Mesothelial cell of epicardium (in vitro differentiated cells): ENCODE measurements at regions not wholly inside any gene's neighbourhood (a gene's known extent, or its start where the extent isn't known, plus 50 kb on each side); places are given as distances from the start of the nearest gene placed in this dataset.

Experiments
- DNase-seq, 2 experiments: peaks; one replicate each; pipeline ENCODE4 v3.0.0; 2021; ENCODE audit warnings: low spot score in 2 of 2; ENCODE audit not compliant: unreplicated experiment in 2 of 2
- H3K27ac Mint-ChIP-seq: 2 replicates; pipeline ENCODE4 v1.8.0; 2021; ENCODE audit warnings: mixed read lengths
- H3K27me3 Mint-ChIP-seq: 2 replicates; pipeline ENCODE4 v1.8.0; 2021; ENCODE audit warnings: low read depth, mixed read lengths
- H3K36me3 Mint-ChIP-seq: 2 replicates; pipeline ENCODE4 v1.8.0; 2021; ENCODE audit warnings: mixed read lengths
- H3K4me1 Mint-ChIP-seq: 2 replicates; pipeline ENCODE4 v1.8.0; 2021; ENCODE audit warnings: mixed read lengths
- H3K4me3 Mint-ChIP-seq: 2 replicates; pipeline ENCODE4 v1.8.0; 2021; ENCODE audit warnings: mild to moderate bottlenecking, moderate library complexity, mixed read lengths
- H3K9me3 Mint-ChIP-seq: 2 replicates; pipeline ENCODE4 v1.8.0; 2021; ENCODE audit warnings: mixed read lengths
- TF ChIP-seq, protein P1 (sequence below): fragments of 200-600 bp; sonication (generic); IDR thresholded peaks from one replicate; pipeline ENCODE4 v1.5.0; 2021; ENCODE audit warnings: antibody characterized with exemption; ENCODE audit not compliant: unreplicated experiment

DNA sequence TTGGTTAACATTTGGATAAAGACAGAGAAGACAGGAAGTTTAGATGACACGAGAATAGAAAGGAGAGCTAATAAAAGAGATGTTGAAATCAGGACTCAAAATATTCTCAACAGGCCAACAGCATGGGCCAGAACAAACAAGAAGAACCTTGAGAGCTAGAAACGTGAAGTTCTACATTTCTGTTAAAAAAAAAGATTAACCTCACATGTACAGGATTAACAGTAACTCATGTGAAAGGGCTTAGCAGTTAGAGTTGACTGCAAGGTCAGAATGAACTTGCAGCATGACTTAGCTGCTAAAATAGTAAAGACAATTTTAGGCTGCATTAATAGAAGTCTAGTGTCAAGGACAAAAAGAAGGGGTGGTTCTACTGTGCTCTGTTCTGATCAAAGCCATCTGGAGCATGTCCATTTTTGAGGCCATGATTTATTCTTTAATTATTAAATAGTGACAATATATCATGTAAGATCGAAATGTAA, 331.1 kb upstream of the HSF2 start:
- peak overlapping the region; percentile 22 for H3K27ac Mint-ChIP-seq
- H3K9me3 Mint-ChIP-seq: peaks cover 4% of the 10 kb centered on the region
- no peaks in the 10 kb centered on the region for H3K27me3 Mint-ChIP-seq
- H3K36me3 Mint-ChIP-seq: no peaks in the 10 kb centered on the region
- no peak for DNase-seq
- H3K4me3 Mint-ChIP-seq: no peak overlapping the region
- H3K4me1 Mint-ChIP-seq: peaks cover 30% of the 10 kb centered on the region
- TF ChIP-seq, protein P1, sequence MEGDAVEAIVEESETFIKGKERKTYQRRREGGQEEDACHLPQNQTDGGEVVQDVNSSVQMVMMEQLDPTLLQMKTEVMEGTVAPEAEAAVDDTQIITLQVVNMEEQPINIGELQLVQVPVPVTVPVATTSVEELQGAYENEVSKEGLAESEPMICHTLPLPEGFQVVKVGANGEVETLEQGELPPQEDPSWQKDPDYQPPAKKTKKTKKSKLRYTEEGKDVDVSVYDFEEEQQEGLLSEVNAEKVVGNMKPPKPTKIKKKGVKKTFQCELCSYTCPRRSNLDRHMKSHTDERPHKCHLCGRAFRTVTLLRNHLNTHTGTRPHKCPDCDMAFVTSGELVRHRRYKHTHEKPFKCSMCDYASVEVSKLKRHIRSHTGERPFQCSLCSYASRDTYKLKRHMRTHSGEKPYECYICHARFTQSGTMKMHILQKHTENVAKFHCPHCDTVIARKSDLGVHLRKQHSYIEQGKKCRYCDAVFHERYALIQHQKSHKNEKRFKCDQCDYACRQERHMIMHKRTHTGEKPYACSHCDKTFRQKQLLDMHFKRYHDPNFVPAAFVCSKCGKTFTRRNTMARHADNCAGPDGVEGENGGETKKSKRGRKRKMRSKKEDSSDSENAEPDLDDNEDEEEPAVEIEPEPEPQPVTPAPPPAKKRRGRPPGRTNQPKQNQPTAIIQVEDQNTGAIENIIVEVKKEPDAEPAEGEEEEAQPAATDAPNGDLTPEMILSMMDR: no peak

DNA sequence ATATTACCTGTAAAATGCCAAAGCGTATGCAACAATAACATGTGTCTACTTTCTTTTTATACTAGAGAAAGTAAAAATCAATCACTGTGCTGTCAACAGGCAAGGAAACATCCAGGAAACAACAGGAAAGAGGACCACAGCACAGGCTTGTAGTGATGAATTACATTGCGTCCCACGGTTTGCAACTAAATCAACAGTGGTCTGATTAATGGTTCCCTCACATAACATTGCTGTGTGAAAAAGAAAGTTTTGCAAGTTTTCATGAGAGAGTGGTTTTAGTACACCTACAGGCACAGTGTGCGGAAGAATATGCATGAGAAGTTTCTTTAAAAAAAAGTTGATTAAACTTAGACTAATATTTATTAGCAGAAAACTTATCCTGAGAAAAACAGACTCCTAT, 329.5 kb upstream of the HSF2 start:
- Mint-ChIP-seq H3K4me3 (no peak overlapping the region), H3K36me3 (no peaks in the 10 kb centered on the region), H3K4me1 (peaks cover 26% of the 10 kb centered on the region), H3K9me3 (peaks cover 4% of the 10 kb centered on the region), H3K27ac (no peak overlapping the region), H3K27me3 (no peaks in the 10 kb centered on the region)
- DNase-seq: no peak
- TF ChIP-seq, protein P1: no peak

DNA sequence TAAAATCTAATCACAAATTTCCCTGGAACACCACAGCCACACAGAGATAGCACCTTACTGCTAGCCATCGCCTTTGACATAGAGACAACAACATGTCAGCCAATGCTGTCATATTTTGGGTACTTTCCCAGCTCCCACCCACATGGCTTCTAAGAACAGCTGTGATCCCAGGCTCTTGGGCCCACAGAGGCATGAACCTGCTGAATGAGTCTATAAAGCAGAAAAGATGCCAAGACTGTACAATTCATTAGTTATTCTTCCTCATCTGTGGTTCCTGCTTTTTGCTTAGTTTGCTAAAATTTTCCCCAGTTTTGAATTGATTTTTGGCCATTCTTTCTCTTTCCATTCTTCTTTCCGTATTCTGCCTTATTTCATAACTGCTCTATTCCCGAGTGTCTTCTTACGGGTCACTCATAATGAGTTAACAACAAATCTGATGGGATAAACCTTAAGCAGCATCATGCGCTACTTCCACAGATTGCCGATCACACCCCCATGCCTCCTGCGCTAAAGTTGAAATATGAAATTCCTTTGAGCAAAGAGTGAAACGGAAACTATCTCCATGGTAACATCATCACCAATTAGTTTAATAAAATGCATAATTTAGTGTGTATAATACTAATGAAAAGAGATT, 327.3 kb upstream of the HSF2 start:
- H3K4me3 Mint-ChIP-seq: no peak overlapping the region

DNA sequence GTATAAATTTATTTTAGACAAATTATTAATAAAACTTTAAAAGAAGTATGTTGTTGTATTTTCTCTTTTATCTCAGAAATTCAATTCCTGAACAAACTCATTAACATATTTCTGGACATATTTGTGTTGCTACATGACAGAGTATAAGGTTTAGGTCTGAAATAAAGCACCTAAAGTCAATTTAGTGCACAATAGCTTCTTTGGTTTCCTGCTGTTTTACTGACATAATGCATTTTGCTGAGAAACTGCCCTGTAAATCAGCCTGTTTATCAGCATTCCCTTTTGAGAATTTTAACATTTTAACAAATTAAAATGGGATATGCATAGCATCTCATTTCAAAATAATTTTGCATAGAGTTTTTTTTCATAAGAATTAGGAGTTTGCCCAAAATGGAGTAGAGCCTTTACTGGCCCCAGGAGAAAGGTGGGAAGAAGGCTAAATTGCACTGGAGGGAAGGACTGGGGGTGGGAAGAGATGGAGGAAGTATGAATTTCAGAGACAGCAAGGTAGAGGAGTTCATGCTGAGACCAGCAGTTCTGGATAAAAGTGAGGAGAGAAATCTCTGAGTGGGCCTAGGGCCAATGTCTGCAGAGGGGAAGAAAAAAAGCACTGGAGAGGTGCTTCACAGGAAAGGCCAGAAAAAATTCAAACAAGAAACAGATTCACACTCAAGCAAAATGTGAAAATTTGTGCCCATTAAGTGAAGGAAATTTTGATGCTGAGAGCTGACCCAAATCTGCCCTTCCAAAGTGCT, 324.2 kb upstream of the HSF2 start:
- H3K9me3 Mint-ChIP-seq: peaks cover 4% of the 10 kb centered on the region

More for the DNA sequence above, 327.3 kb upstream of the HSF2 start:
- Mint-ChIP-seq H3K9me3 (peaks cover 4% of the 10 kb centered on the region), H3K36me3 (no peaks in the 10 kb centered on the region), H3K27ac (no peak overlapping the region), H3K27me3 (no peaks in the 10 kb centered on the region), H3K4me1 (peaks cover 35% of the 10 kb centered on the region)
- TF ChIP-seq, protein P1: no peak
- DNase-seq: no peak

GRCh38 chr6:122075917-122076316, 323.5 kb upstream of the HSF2 start:
- Mint-ChIP-seq H3K9me3 (peaks cover 4% of the 10 kb centered on the region), H3K36me3 (no peaks in the 10 kb centered on the region), H3K4me1 (peaks cover 36% of the 10 kb centered on the region), H3K27ac (no peak overlapping the region), H3K4me3 (no peak overlapping the region), H3K27me3 (no peaks in the 10 kb centered on the region)
- TF ChIP-seq, protein P1: no peak
- DNase-seq: no peak

More for the DNA sequence above, 324.2 kb upstream of the HSF2 start:
- Mint-ChIP-seq H3K4me3 (no peak overlapping the region), H3K27me3 (no peaks in the 10 kb centered on the region), H3K36me3 (no peaks in the 10 kb centered on the region), H3K4me1 (peaks cover 36% of the 10 kb centered on the region), H3K27ac (no peak overlapping the region)
- no peak for DNase-seq
- TF ChIP-seq, protein P1: no peak
